ENCODE measurements at regions not wholly inside any gene's neighbourhood (a gene's known extent, or its start where the extent isn't known, plus 50 kb on each side); places are given as distances from the start of the nearest gene placed in this dataset.

- TF ChIP-seq POLR2AphosphoS5 (IDR thresholded peaks at IDR 0.05; ENCODE audit: insufficient read depth in 1 of 2, low read depth in 1 of 2) (no peak), POLR2A (IDR thresholded peaks at IDR 0.05) (no peak)
- TF ChIP-seq, protein P1, sequence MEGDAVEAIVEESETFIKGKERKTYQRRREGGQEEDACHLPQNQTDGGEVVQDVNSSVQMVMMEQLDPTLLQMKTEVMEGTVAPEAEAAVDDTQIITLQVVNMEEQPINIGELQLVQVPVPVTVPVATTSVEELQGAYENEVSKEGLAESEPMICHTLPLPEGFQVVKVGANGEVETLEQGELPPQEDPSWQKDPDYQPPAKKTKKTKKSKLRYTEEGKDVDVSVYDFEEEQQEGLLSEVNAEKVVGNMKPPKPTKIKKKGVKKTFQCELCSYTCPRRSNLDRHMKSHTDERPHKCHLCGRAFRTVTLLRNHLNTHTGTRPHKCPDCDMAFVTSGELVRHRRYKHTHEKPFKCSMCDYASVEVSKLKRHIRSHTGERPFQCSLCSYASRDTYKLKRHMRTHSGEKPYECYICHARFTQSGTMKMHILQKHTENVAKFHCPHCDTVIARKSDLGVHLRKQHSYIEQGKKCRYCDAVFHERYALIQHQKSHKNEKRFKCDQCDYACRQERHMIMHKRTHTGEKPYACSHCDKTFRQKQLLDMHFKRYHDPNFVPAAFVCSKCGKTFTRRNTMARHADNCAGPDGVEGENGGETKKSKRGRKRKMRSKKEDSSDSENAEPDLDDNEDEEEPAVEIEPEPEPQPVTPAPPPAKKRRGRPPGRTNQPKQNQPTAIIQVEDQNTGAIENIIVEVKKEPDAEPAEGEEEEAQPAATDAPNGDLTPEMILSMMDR (IDR thresholded peaks at IDR 0.05), result no peak
- intact Hi-C loops (cut with DNase I), result no loop called here
- Histone ChIP-seq H3K36me3 (no peaks in the 10 kb centered on the region), H3K4me1 (no peaks in the 10 kb centered on the region), H3K9me3 (no peaks in the 10 kb centered on the region), H3K27me3 (no peaks in the 10 kb centered on the region), H3K27ac (no peak overlapping the region), H3K4me3 (no peak overlapping the region)
- no peak for DNase-seq (ENCODE audit: extremely low spot score in 2 of 2)
Measured at GRCh38 chr6:54716010-54716409, 130.6 kb upstream of the FAM83B start.

DNA sequence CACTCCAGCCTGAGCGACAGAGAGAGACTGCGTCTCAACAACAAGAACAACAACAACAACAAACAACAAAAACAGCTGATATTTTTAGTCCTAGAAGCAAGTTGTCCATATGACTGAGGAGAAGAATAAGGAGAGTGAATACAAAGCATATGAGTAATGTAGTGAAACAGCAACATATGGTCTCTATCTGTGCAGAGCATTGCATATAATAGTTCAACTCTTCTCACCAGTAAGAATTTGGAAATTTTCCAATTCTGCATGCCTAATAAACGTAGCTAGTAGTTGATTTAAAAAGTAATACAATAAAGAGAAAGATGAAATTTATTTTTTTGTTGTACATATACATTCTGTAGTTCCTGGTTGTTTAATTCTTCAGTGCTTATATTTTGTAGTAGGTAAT lies 129.7 kb upstream of the FAM83B start:
- H3K36me3 ChIP-seq, result no peaks in the 10 kb centered on the region
- no peaks in the 10 kb centered on the region for H3K27me3 ChIP-seq
- no peak overlapping the region for H3K27ac ChIP-seq
- no peak for DNase-seq (ENCODE audit: extremely low spot score in 2 of 2)
- H3K4me3 ChIP-seq, result no peak overlapping the region
- H3K9me3 ChIP-seq, result no peaks in the 10 kb centered on the region
- no peaks in the 10 kb centered on the region for H3K4me1 ChIP-seq
- TF ChIP-seq, protein P1 (IDR thresholded peaks at IDR 0.05), result no peak
- no peak for TF ChIP-seq POLR2AphosphoS5 (IDR thresholded peaks at IDR 0.05; ENCODE audit: insufficient read depth in 1 of 2, low read depth in 1 of 2)
- TF ChIP-seq POLR2A (IDR thresholded peaks at IDR 0.05), result no peak
- intact Hi-C loops (cut with DNase I), result no loop called here

DNA sequence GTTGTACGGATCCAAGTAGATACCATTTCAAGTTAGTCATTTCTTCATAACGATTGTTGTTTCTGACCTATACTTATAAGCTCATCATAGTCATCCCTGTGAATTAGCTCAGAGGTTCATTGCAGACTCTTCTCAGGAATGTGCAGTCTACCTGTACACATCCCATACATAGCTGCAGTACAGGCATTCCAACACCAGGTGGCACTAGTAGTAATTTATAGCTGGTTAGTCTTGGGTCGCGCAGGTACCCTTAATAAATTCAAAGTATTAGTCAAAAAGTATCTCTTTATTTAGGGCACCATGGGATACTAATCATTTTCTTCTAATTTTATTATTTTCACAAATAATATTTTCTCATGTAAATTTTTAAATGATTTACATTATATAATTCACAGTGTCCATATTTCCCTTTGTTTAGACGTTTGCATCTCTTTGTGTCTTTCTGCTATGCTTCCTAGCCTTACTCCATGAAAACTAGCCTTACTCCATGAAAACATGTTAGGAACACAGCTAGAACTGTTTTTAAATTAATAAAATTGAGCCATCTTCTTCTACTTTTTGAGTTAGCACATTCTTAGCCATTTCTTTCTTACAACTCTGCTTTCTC lies 128.6 kb upstream of the FAM83B start:
- DNase-seq (ENCODE audit: extremely low spot score in 2 of 2), result no peak
- intact Hi-C loops (cut with DNase I), result no loop called here

GRCh38 chr6:54718541-54719023 lies 128.0 kb upstream of the FAM83B start:
- Histone ChIP-seq H3K36me3 (no peaks in the 10 kb centered on the region), H3K9me3 (no peaks in the 10 kb centered on the region), H3K27me3 (no peaks in the 10 kb centered on the region), H3K4me3 (no peak overlapping the region), H3K27ac (no peak overlapping the region), H3K4me1 (no peaks in the 10 kb centered on the region)
- DNase-seq (ENCODE audit: extremely low spot score in 2 of 2), result no peak
- intact Hi-C loops (cut with DNase I), result no loop called here
- TF ChIP-seq, protein P1 (IDR thresholded peaks at IDR 0.05), result no peak

More for the DNA sequence above, 128.6 kb upstream of the FAM83B start:
- no peak overlapping the region for H3K4me3 ChIP-seq
- TF ChIP-seq, protein P1 (IDR thresholded peaks at IDR 0.05), result peak in 1 of 3 experiments; percentile 59
- TF ChIP-seq POLR2AphosphoS5 (IDR thresholded peaks at IDR 0.05; ENCODE audit: insufficient read depth in 1 of 2, low read depth in 1 of 2), result no peak
- H3K27me3 ChIP-seq, result no peaks in the 10 kb centered on the region
- H3K4me1 ChIP-seq, result no peaks in the 10 kb centered on the region
- H3K36me3 ChIP-seq, result no peaks in the 10 kb centered on the region
- no peaks in the 10 kb centered on the region for H3K9me3 ChIP-seq
- no peak overlapping the region for H3K27ac ChIP-seq

DNA sequence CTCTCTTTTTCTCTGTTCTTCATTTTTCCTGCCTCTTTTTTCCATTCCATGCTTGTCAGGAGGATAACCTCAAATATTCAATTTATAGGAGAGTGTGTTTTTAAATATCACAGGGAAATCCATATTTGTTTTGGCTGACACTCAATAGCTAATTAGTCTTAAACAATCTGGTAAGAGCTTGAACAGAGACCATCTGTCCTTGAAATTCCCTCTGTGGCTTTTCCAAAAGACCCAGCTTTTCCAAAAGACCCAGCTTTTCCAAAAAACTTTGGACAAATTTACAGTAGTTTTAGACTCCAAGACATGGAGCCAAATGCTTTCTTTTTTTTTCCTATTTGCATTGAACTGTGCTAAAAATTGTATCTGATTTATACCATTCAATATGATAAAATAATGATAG lies 127.4 kb upstream of the FAM83B start:
- intact Hi-C loops (cut with DNase I), result no loop called here
- no peak overlapping the region for H3K27ac ChIP-seq
- TF ChIP-seq POLR2AphosphoS5 (IDR thresholded peaks at IDR 0.05; ENCODE audit: insufficient read depth in 1 of 2, low read depth in 1 of 2) (no peak), POLR2A (IDR thresholded peaks at IDR 0.05) (no peak)
- TF ChIP-seq, protein P1 (IDR thresholded peaks at IDR 0.05), result no peak

More for the DNA sequence above, 127.4 kb upstream of the FAM83B start:
- H3K27me3 ChIP-seq, result no peaks in the 10 kb centered on the region
- H3K4me3 ChIP-seq, result no peak overlapping the region
- H3K4me1 ChIP-seq, result no peaks in the 10 kb centered on the region
- DNase-seq (ENCODE audit: extremely low spot score in 2 of 2), result no peak
- H3K36me3 ChIP-seq, result no peaks in the 10 kb centered on the region
- H3K9me3 ChIP-seq, result no peaks in the 10 kb centered on the region

Data from vagina (tissue), 2 donors.